ENCODE measurements at regions not wholly inside any gene's neighbourhood (a gene's known extent, or its start where the extent isn't known, plus 50 kb on each side); places are given as distances from the start of the nearest gene placed in this dataset.

DNA sequence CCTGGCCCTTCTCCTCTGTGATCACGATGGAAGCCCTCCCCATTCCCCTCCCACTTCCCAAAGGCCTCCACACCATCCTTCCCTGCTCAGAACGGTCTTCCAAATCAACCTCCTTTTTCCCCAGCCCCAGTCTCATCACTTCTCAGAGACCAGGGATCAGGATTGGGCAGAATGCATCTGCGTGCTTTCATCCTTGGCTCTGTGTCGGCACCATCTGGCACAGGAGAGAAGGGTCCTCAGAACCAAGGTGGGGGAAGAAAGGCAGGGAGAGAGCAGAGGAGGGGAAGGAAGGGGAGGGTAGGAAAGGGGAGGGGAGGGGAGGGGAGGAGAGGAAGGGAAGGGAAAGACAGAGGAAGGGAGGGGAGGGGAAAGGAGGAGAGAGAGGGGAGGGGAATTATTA, 52.4 kb upstream of the FICD start:
- no peaks in the 10 kb centered on the region for H3K36me3 ChIP-seq
- no peak overlapping the region for H3K4me3 ChIP-seq (ENCODE audit: low read depth, low read length)
- DNase-seq, result no peak
- TF ChIP-seq, protein P1, sequence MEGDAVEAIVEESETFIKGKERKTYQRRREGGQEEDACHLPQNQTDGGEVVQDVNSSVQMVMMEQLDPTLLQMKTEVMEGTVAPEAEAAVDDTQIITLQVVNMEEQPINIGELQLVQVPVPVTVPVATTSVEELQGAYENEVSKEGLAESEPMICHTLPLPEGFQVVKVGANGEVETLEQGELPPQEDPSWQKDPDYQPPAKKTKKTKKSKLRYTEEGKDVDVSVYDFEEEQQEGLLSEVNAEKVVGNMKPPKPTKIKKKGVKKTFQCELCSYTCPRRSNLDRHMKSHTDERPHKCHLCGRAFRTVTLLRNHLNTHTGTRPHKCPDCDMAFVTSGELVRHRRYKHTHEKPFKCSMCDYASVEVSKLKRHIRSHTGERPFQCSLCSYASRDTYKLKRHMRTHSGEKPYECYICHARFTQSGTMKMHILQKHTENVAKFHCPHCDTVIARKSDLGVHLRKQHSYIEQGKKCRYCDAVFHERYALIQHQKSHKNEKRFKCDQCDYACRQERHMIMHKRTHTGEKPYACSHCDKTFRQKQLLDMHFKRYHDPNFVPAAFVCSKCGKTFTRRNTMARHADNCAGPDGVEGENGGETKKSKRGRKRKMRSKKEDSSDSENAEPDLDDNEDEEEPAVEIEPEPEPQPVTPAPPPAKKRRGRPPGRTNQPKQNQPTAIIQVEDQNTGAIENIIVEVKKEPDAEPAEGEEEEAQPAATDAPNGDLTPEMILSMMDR (IDR thresholded peaks at IDR 0.05; ENCODE audit: low read depth, low read length), result no peak
- H3K9me3 ChIP-seq, result no peaks in the 10 kb centered on the region
- H3K4me1 ChIP-seq, result no peaks in the 10 kb centered on the region
- no peaks in the 10 kb centered on the region; the same call in 1 of the 2 replicates for H3K27me3 ChIP-seq

- Histone ChIP-seq H3K4me3 (ENCODE audit: low read depth, low read length) (no peak overlapping the region), H3K27me3 (no peaks in the 10 kb centered on the region), H3K36me3 (no peaks in the 10 kb centered on the region), H3K4me1 (0 out of 2 replicates have a peak, but pooled peaks cover 3% of the 10 kb centered on the region), H3K9me3 (no peaks in the 10 kb centered on the region)
- no peak for DNase-seq
- TF ChIP-seq, protein P1 (IDR thresholded peaks at IDR 0.05; ENCODE audit: low read depth, low read length), result no peak
These were observed 53.9 kb upstream of the FICD start for GRCh38 chr12:108461058-108461660.

DNA sequence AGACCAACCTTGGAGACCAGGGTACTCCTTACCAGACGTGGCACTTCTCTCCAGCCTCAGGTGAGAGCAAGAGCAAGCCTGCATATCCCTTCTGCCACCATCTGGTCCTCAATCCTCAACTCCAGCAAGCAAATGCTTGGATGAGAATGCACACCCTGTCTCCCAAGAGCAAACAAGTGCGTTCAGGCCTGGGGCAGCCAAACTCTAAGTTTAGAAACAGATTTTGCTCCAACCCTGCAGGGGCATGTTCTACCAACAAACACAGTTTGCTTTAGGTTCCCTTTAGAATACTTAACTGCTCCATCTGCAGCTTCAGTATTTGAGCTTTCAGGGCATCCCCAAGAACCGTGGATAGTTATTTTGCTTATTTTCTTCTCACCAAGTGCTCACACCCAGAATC, 55.9 kb upstream of the FICD start:
- H3K9me3 ChIP-seq, result no peaks in the 10 kb centered on the region
- no peak overlapping the region for H3K4me3 ChIP-seq (ENCODE audit: low read depth, low read length)
- DNase-seq, result no peak
- H3K36me3 ChIP-seq, result no peaks in the 10 kb centered on the region
- H3K4me1 ChIP-seq, result 0 out of 2 replicates have a peak, but pooled peaks cover 3% of the 10 kb centered on the region
- H3K27me3 ChIP-seq, result no peaks in the 10 kb centered on the region
- TF ChIP-seq, protein P1 (IDR thresholded peaks at IDR 0.05; ENCODE audit: low read depth, low read length), result no peak

DNA sequence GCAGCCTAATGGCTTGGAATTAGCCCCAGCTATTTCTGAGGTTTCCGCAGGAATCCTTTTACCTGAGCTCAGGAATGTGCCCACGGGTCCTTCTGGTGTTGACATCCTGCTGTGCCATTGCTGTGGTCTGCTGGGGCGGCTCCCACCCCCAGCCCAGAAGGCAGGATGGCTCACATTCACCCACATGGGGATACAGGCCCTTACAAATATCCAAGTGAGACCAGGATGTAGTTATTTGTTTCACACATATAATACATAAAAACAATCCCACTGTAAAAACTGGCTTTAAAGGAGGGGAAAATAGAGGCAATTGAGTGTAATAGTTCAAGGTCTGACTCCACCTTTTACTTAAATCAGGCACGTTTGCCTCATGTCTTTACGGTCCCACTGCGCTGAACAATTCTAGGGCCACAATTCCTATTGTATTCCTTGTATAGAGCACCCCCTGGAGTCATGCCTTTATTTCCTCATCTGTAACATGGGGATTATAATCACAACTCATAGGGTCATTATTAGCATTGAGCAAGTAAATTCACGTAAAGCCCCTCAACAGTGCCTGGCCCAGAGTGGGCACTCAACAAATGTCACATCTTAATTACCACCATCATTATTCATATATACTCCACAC, 57.2 kb upstream of the FICD start:
- TF ChIP-seq, protein P1 (IDR thresholded peaks at IDR 0.05; ENCODE audit: low read depth, low read length), result peak; percentile 39
- H3K9me3 ChIP-seq, result no peaks in the 10 kb centered on the region

DNA sequence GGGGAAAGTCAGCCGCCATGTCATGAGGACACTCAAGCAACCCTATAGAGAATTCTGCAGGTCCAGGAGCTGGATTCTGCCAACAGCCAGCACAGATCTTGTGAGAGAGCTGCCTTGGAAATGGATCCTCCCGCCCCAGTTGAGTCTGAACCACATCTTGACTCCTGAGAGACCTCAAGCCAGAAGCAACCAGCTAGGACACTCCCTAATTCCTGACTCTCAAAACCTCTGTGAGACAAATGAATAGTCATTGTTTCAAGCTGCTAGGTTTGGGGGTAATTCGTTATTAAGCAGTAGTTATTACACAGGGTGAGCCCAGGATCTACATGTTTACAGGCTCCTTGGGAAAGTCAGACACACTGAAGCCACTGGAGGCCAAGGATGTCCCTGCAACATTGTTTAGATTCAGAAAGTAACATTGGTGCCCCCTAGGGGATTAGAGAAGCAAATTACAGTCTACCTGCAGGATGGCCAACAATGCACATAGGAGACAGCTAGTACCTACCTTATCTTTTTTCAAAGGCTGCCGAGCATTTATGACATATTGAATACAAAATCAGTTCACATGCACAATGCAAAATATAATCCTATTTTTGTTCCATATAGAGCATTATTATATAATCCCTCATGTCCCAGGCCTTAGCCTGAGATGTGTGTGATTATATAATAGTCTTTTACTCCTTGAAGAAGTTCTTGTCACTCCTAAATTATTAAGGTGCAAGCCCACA, 57.9 kb upstream of the FICD start:
- DNase-seq, result peak; percentile 51
- H3K4me3 ChIP-seq (ENCODE audit: low read depth, low read length), result no peak overlapping the region
- no peaks in the 10 kb centered on the region for H3K36me3 ChIP-seq
- H3K27me3 ChIP-seq, result no peaks in the 10 kb centered on the region
- TF ChIP-seq, protein P1 (IDR thresholded peaks at IDR 0.05; ENCODE audit: low read depth, low read length), result peak; percentile 85
- no peaks in the 10 kb centered on the region for H3K9me3 ChIP-seq
- 0 out of 2 replicates have a peak, but pooled peaks cover 3% of the 10 kb centered on the region for H3K4me1 ChIP-seq

More for the DNA sequence above, 57.2 kb upstream of the FICD start:
- H3K27me3 ChIP-seq, result no peaks in the 10 kb centered on the region
- 0 out of 2 replicates have a peak, but pooled peaks cover 3% of the 10 kb centered on the region for H3K4me1 ChIP-seq
- no peaks in the 10 kb centered on the region for H3K36me3 ChIP-seq
- H3K4me3 ChIP-seq (ENCODE audit: low read depth, low read length), result no peak overlapping the region
- DNase-seq, result no peak
